HG03064 (cell line): ENCODE measurements at regions not wholly inside any gene's neighbourhood (a gene's known extent, or its start where the extent isn't known, plus 50 kb on each side); places are given as distances from the start of the nearest gene placed in this dataset.
"Not testable (repeated sequence)": the region's sequence is repeated elsewhere in the genome, so short reads cannot be mapped to it uniquely, and the experiment has no call there.

Experiments used
- ATAC-seq: cut with Tn5 transposase; IDR thresholded peaks from one replicate; pipeline ENCODE4 v1.9.1; 2021; ENCODE audit warnings: low read depth; ENCODE audit not compliant: unreplicated experiment

GRCh38 chr11:97770570-97770969 lies 1250.2 kb upstream of the CNTN5 start:
- no peak for ATAC-seq

- no peak for ATAC-seq
Observed at GRCh38 chr11:97772705-97773104, 1248.0 kb upstream of the CNTN5 start.

- ATAC-seq, result not testable (repeated sequence)
Observed at GRCh38 chr11:97784388-97784787, 1236.4 kb upstream of the CNTN5 start.

GRCh38 chr11:97786961-97787360 lies 1233.8 kb upstream of the CNTN5 start:
- ATAC-seq, result no peak

GRCh38 chr11:97794876-97795275 lies 1225.9 kb upstream of the CNTN5 start:
- ATAC-seq, result no peak

GRCh38 chr11:97800891-97801290 lies 1219.9 kb upstream of the CNTN5 start:
- ATAC-seq, result no peak

GRCh38 chr11:97814325-97814959 lies 1206.3 kb upstream of the CNTN5 start:
- ATAC-seq, result no peak

GRCh38 chr11:97815667-97816066 lies 1205.1 kb upstream of the CNTN5 start:
- ATAC-seq, result no peak

- ATAC-seq, result no peak
Observed at GRCh38 chr11:97832451-97832850, 1188.3 kb upstream of the CNTN5 start.

GRCh38 chr11:97833412-97833811 lies 1187.3 kb upstream of the CNTN5 start:
- no peak for ATAC-seq

GRCh38 chr11:97844016-97844415 lies 1176.7 kb upstream of the CNTN5 start:
- ATAC-seq, result no peak

GRCh38 chr11:97847730-97848129 lies 1173.0 kb upstream of the CNTN5 start:
- no peak for ATAC-seq

- no peak for ATAC-seq
Observed at GRCh38 chr11:97850701-97851100, 1170.0 kb upstream of the CNTN5 start.

GRCh38 chr11:97854357-97854756 lies 1166.4 kb upstream of the CNTN5 start:
- no peak for ATAC-seq

GRCh38 chr11:97854877-97855276 lies 1165.9 kb upstream of the CNTN5 start:
- ATAC-seq, result no peak

GRCh38 chr11:97856666-97857065 lies 1164.1 kb upstream of the CNTN5 start:
- ATAC-seq, result no peak

- no peak for ATAC-seq
Observed at GRCh38 chr11:97860237-97860636, 1160.5 kb upstream of the CNTN5 start.

- no peak for ATAC-seq
Observed at GRCh38 chr11:97862021-97862420, 1158.7 kb upstream of the CNTN5 start.

GRCh38 chr11:97865424-97866012 lies 1155.2 kb upstream of the CNTN5 start:
- no peak for ATAC-seq

- no peak for ATAC-seq
Observed at GRCh38 chr11:97871816-97872215, 1148.9 kb upstream of the CNTN5 start.

- no peak for ATAC-seq
Observed at GRCh38 chr11:97880209-97880608, 1140.5 kb upstream of the CNTN5 start.

GRCh38 chr11:97883086-97883485 lies 1137.7 kb upstream of the CNTN5 start:
- ATAC-seq, result no peak

- no peak for ATAC-seq
Observed at GRCh38 chr11:97888641-97889040, 1132.1 kb upstream of the CNTN5 start.
